ENCODE measurements at regions not wholly inside any gene's neighbourhood (a gene's known extent, or its start where the extent isn't known, plus 50 kb on each side); places are given as distances from the start of the nearest gene placed in this dataset.

- H3K4me3 ChIP-seq (ENCODE audit: low read depth, low read length), result no peak overlapping the region
- TF ChIP-seq CTCF (IDR thresholded peaks at IDR 0.05; ENCODE audit: low read depth, low read length, missing control alignments), result no peak
- no peak for DNase-seq (ENCODE audit: low read depth)
- in situ Hi-C loops (cut with HindIII; ENCODE audit: low sequenced_read_pairs), result no loop called here
These were observed 76.5 kb upstream of the PCBD1 start for GRCh38 chr10:70964881-70965280.

GRCh38 chr10:70965566-70965965, 77.2 kb upstream of the PCBD1 start:
- H3K4me3 ChIP-seq (ENCODE audit: low read depth, low read length), result no peak overlapping the region
- DNase-seq (ENCODE audit: low read depth), result no peak
- in situ Hi-C loops (cut with HindIII; ENCODE audit: low sequenced_read_pairs), result no loop called here
- no peak for TF ChIP-seq CTCF (IDR thresholded peaks at IDR 0.05; ENCODE audit: low read depth, low read length, missing control alignments)

- no peak for TF ChIP-seq CTCF (IDR thresholded peaks at IDR 0.05; ENCODE audit: low read depth, low read length, missing control alignments)
- no peak for DNase-seq (ENCODE audit: low read depth)
- in situ Hi-C loops (cut with HindIII; ENCODE audit: low sequenced_read_pairs), result no loop called here
- H3K4me3 ChIP-seq (ENCODE audit: low read depth, low read length), result no peak overlapping the region
These were observed 78.5 kb upstream of the PCBD1 start for GRCh38 chr10:70966646-70967553.

- no peak for DNase-seq (ENCODE audit: low read depth)
- TF ChIP-seq CTCF (IDR thresholded peaks at IDR 0.05; ENCODE audit: low read depth, low read length, missing control alignments), result no peak
- in situ Hi-C loops (cut with HindIII; ENCODE audit: low sequenced_read_pairs), result no loop called here
- no peak overlapping the region for H3K4me3 ChIP-seq (ENCODE audit: low read depth, low read length)
These were observed 79.5 kb upstream of the PCBD1 start for GRCh38 chr10:70967591-70968587.

- no peak for TF ChIP-seq CTCF (IDR thresholded peaks at IDR 0.05; ENCODE audit: low read depth, low read length, missing control alignments)
- H3K4me3 ChIP-seq (ENCODE audit: low read depth, low read length), result no peak overlapping the region
- in situ Hi-C loops (cut with HindIII; ENCODE audit: low sequenced_read_pairs), result no loop called here
- DNase-seq (ENCODE audit: low read depth), result no peak
These were observed 80.8 kb upstream of the PCBD1 start for GRCh38 chr10:70969188-70969587.

- no peak overlapping the region for H3K4me3 ChIP-seq (ENCODE audit: low read depth, low read length)
- in situ Hi-C loops (cut with HindIII; ENCODE audit: low sequenced_read_pairs), result no loop called here
- TF ChIP-seq CTCF (IDR thresholded peaks at IDR 0.05; ENCODE audit: low read depth, low read length, missing control alignments), result no peak
- no peak for DNase-seq (ENCODE audit: low read depth)
These were observed 82.5 kb upstream of the PCBD1 start for GRCh38 chr10:70970830-70971229.

All from astrocyte of the cerebellum (primary cell).